Gastroesophageal sphincter (tissue), 3 donors: ENCODE measurements at regions not wholly inside any gene's neighbourhood (a gene's known extent, or its start where the extent isn't known, plus 50 kb on each side); places are given as distances from the start of the nearest gene placed in this dataset.

Experiments
- CTCF ChIP-seq, 4 experiments: fragments of 200-600 bp in 2 of 4; fragments of 450-650 bp in 2 of 4; sonication (generic) in 1 of 4; IDR thresholded peaks; one replicate each; pipeline ENCODE4 v1.5.1; 2017 to 2019; ENCODE audit warnings: antibody characterized with exemption in 4 of 4, mild to moderate bottlenecking in 2 of 4, moderate library complexity in 2 of 4
- EP300 ChIP-seq: sonication (generic); formaldehyde crosslinking; IDR thresholded peaks from one replicate; pipeline ENCODE4 v1.6.1; 2017; ENCODE audit warnings: antibody characterized with exemption, mild to moderate bottlenecking
- POLR2A ChIP-seq, 2 donors: fragments of 450-650 bp; IDR thresholded peaks; one replicate each; pipeline ENCODE4 v1.6.1; 2017; ENCODE audit warnings: antibody characterized with exemption in 2 of 2, mild to moderate bottlenecking in 2 of 2, moderate library complexity in 1 of 2
- POLR2AphosphoS5 ChIP-seq: sonication (generic); formaldehyde crosslinking; IDR thresholded peaks from one replicate; pipeline ENCODE4 v1.6.1; 2017; ENCODE audit warnings: antibody characterized with exemption

- TF ChIP-seq CTCF (IDR thresholded peaks at IDR 0.05): no peak
- TF ChIP-seq POLR2A (IDR thresholded peaks at IDR 0.05): no peak
- no peak for TF ChIP-seq POLR2AphosphoS5
- TF ChIP-seq EP300: no peak
These were observed 58.7 kb downstream of the EDN1 start for GRCh38 chr6:12348530-12349511.
